SH-SY5Y (cell line): ENCODE measurements at regions not wholly inside any gene's neighbourhood (a gene's known extent, or its start where the extent isn't known, plus 50 kb on each side); places are given as distances from the start of the nearest gene placed in this dataset.

Experiments
- GATA2 ChIP-seq: IDR thresholded peaks from 2 replicates; pipeline ENCODE4 v1.6.1; 2011; ENCODE audit warnings: mild to moderate bottlenecking, low read depth, low read length
- GATA3 ChIP-seq: IDR thresholded peaks from 2 replicates; pipeline ENCODE4 v1.6.1; 2011; ENCODE audit warnings: low read depth, mild to moderate bottlenecking, low read length, moderate library complexity

- TF ChIP-seq GATA2 (no peak), GATA3 (no peak)
Observed at GRCh38 chr3:73927203-73927570, 302.4 kb upstream of the PDZRN3 start.
